PC-9 (cell line): ENCODE measurements at regions not wholly inside any gene's neighbourhood (a gene's known extent, or its start where the extent isn't known, plus 50 kb on each side); places are given as distances from the start of the nearest gene placed in this dataset.

Source experiments
- CTCF ChIP-seq: fragments of 200-600 bp; sonication (generic); conservative IDR thresholded peaks from 2 replicates; pipeline ENCODE4 v1.6.1; 2017; ENCODE audit warnings: mixed run types, antibody characterized with exemption, mild to moderate bottlenecking, moderate library complexity
- EZH2 ChIP-seq: fragments of 200-600 bp; sonication (generic); IDR thresholded peaks from 2 replicates; pipeline ENCODE4 v1.8.0; 2017; ENCODE audit warnings: antibody characterized with exemption, low read depth

- no peak for TF ChIP-seq CTCF
- no peak for TF ChIP-seq EZH2
Measured at GRCh38 chr6:98292810-98293209, 541.6 kb upstream of the POU3F2 start.
